Astrocyte (in vitro differentiated cells and primary cell): ENCODE measurements at regions not wholly inside any gene's neighbourhood (a gene's known extent, or its start where the extent isn't known, plus 50 kb on each side); places are given as distances from the start of the nearest gene placed in this dataset.

ENCODE experiments used
- DNase-seq: peaks from one replicate; pipeline ENCODE4 v3.0.0-alpha.2; 2010; ENCODE audit warnings: low read depth
- FAIRE-seq: peaks from 2 replicates; lab custom pipeline; 2011; peaks lifted over from hg19 to GRCh38; lab: Jason Lieb, UNC
- H2AFZ ChIP-seq: 2 replicates; pipeline ENCODE4 v1.6.0; 2012; ENCODE audit warnings: low read depth, low read length, inconsistent platforms
- H3K27ac ChIP-seq: 2 replicates; pipeline ENCODE4 v1.5.1; 2011; ENCODE audit warnings: low read depth, low read length, inconsistent platforms
- H3K27me3 ChIP-seq: 2 replicates; pipeline ENCODE4 v1.6.0; 2011; ENCODE audit warnings: low read length, inconsistent platforms; ENCODE audit not compliant: insufficient read depth
- H3K36me3 ChIP-seq: 2 replicates; pipeline ENCODE4 v1.5.1; 2011; ENCODE audit warnings: low read length, inconsistent platforms; ENCODE audit not compliant: insufficient read depth
- H3K4me1 ChIP-seq: 2 replicates; pipeline ENCODE4 v1.5.1; 2011; ENCODE audit warnings: low read length, inconsistent platforms; ENCODE audit not compliant: insufficient read depth
- H3K4me2 ChIP-seq: 2 replicates; pipeline ENCODE4 v1.6.0; 2012; ENCODE audit warnings: low read length, inconsistent platforms
- H3K4me3 ChIP-seq: 2 replicates; pipeline ENCODE4 v1.5.1; 2011; ENCODE audit warnings: low read depth, mild to moderate bottlenecking, low read length, inconsistent platforms; ENCODE audit not compliant: insufficient read depth
- H3K79me2 ChIP-seq: 2 replicates; pipeline ENCODE4 v1.6.0; 2012; ENCODE audit warnings: mild to moderate bottlenecking, low read length, inconsistent platforms; ENCODE audit not compliant: insufficient read depth
- H3K9ac ChIP-seq: 2 replicates; pipeline ENCODE4 v1.6.0; 2012; ENCODE audit warnings: mild to moderate bottlenecking, low read length, inconsistent platforms
- H3K9me3 ChIP-seq: 2 replicates; pipeline ENCODE4 v1.5.1; 2012; ENCODE audit warnings: low read depth, mild to moderate bottlenecking, low read length, inconsistent platforms; ENCODE audit not compliant: insufficient read depth
- H4K20me1 ChIP-seq: 2 replicates; pipeline ENCODE4 v1.6.0; 2012; ENCODE audit warnings: low read length, inconsistent platforms; ENCODE audit not compliant: insufficient read depth
- H3K27ac Mint-ChIP-seq: one replicate; pipeline ENCODE4 v1.8.0; 2021; ENCODE audit warnings: mild to moderate bottlenecking, mixed read lengths; ENCODE audit not compliant: unreplicated experiment
- H3K27me3 Mint-ChIP-seq: one replicate; pipeline ENCODE4 v1.8.0; 2021; ENCODE audit warnings: low read depth, mixed read lengths; ENCODE audit not compliant: unreplicated experiment
- H3K36me3 Mint-ChIP-seq: one replicate; pipeline ENCODE4 v1.8.0; 2021; ENCODE audit warnings: low read depth, mixed read lengths; ENCODE audit not compliant: unreplicated experiment
- H3K4me1 Mint-ChIP-seq: one replicate; pipeline ENCODE4 v1.8.0; 2021; ENCODE audit warnings: low read depth, mixed read lengths; ENCODE audit not compliant: unreplicated experiment
- H3K4me3 Mint-ChIP-seq: one replicate; pipeline ENCODE4 v1.8.0; 2021; ENCODE audit warnings: mild to moderate bottlenecking, moderate library complexity, mixed read lengths; ENCODE audit not compliant: unreplicated experiment
- H3K9me3 Mint-ChIP-seq: one replicate; pipeline ENCODE4 v1.8.0; 2021; ENCODE audit warnings: mild to moderate bottlenecking, mixed read lengths; ENCODE audit not compliant: unreplicated experiment
- CTCF ChIP-seq: IDR thresholded peaks from 2 replicates; pipeline ENCODE4 v1.5.1; 2011; ENCODE audit warnings: low read depth, mild to moderate bottlenecking, inconsistent platforms, low read length, moderate library complexity; ENCODE audit not compliant: insufficient read depth
- EZH2 ChIP-seq: IDR thresholded peaks from 2 replicates; pipeline ENCODE4 v1.6.1; 2012; ENCODE audit warnings: mild to moderate bottlenecking, low read length, inconsistent platforms; ENCODE audit not compliant: insufficient read depth

GRCh38 chr3:140770977-140771667 lies 93.3 kb downstream of the TRIM42 start:
- Mint-ChIP-seq H3K4me3 (no peak overlapping the region), H3K27ac (no peak overlapping the region), H3K9me3 (peaks cover 12% of the 10 kb centered on the region), H3K36me3 (no peaks in the 10 kb centered on the region), H3K4me1 (no peaks in the 10 kb centered on the region), H3K27me3 (no peaks in the 10 kb centered on the region)
- DNase-seq (no peak), FAIRE-seq (no peak)
- Histone ChIP-seq H3K36me3 (no peaks in the 10 kb centered on the region), H3K9me3 (no peaks in the 10 kb centered on the region), H3K27me3 (no peaks in the 10 kb centered on the region), H3K27ac (no peak overlapping the region), H4K20me1 (no peaks in the 10 kb centered on the region), H3K4me1 (no peaks in the 10 kb centered on the region), H3K4me3 (no peak overlapping the region), H2AFZ (no peak overlapping the region), H3K9ac (no peak overlapping the region), H3K4me2 (no peak overlapping the region), H3K79me2 (no peaks in the 10 kb centered on the region)
- TF ChIP-seq EZH2 = no peak
- TF ChIP-seq CTCF = no peak

- H3K27ac Mint-ChIP-seq = no peak overlapping the region
- Histone ChIP-seq H3K4me2 (no peak overlapping the region), H3K9me3 (no peaks in the 10 kb centered on the region), H3K36me3 (no peaks in the 10 kb centered on the region), H3K27me3 (no peaks in the 10 kb centered on the region), H4K20me1 (no peaks in the 10 kb centered on the region), H3K4me3 (no peak overlapping the region), H3K79me2 (no peaks in the 10 kb centered on the region), H3K27ac (no peak overlapping the region), H3K9ac (no peak overlapping the region), H3K4me1 (no peaks in the 10 kb centered on the region), H2AFZ (no peak overlapping the region)
- no peaks in the 10 kb centered on the region for H3K27me3 Mint-ChIP-seq
- peaks cover 12% of the 10 kb centered on the region for H3K9me3 Mint-ChIP-seq
- FAIRE-seq = no peak
- no peak for DNase-seq
- no peak overlapping the region for H3K4me3 Mint-ChIP-seq
- no peaks in the 10 kb centered on the region for H3K36me3 Mint-ChIP-seq
- no peaks in the 10 kb centered on the region for H3K4me1 Mint-ChIP-seq
- TF ChIP-seq CTCF (no peak), EZH2 (no peak)
Observed at GRCh38 chr3:140777631-140778233, 99.9 kb downstream of the TRIM42 start.

GRCh38 chr3:140791368-140791767 lies 113.5 kb downstream of the TRIM42 start:
- Histone ChIP-seq H3K4me2 (no peak overlapping the region), H3K27ac (no peak overlapping the region), H4K20me1 (no peaks in the 10 kb centered on the region), H2AFZ (no peak overlapping the region), H3K9me3 (no peaks in the 10 kb centered on the region), H3K4me1 (no peaks in the 10 kb centered on the region), H3K36me3 (no peaks in the 10 kb centered on the region), H3K4me3 (no peak overlapping the region), H3K9ac (no peak overlapping the region), H3K79me2 (no peaks in the 10 kb centered on the region), H3K27me3 (no peaks in the 10 kb centered on the region)
- H3K27me3 Mint-ChIP-seq = no peaks in the 10 kb centered on the region
- peaks cover 10% of the 10 kb centered on the region for H3K9me3 Mint-ChIP-seq
- H3K4me1 Mint-ChIP-seq = no peaks in the 10 kb centered on the region
- no peak overlapping the region for H3K4me3 Mint-ChIP-seq
- H3K36me3 Mint-ChIP-seq = no peaks in the 10 kb centered on the region
- TF ChIP-seq CTCF (no peak), EZH2 (no peak)
- FAIRE-seq (no peak), DNase-seq (no peak)
- no peak overlapping the region for H3K27ac Mint-ChIP-seq
